Retinal pigment epithelial cell (primary cell): ENCODE measurements at regions not wholly inside any gene's neighbourhood (a gene's known extent, or its start where the extent isn't known, plus 50 kb on each side); places are given as distances from the start of the nearest gene placed in this dataset.

Source experiments
- DNase-seq: peaks from one replicate; pipeline ENCODE4 v3.0.0-alpha.2; 2010; ENCODE audit warnings: low read depth
- H3K4me3 ChIP-seq: 2 replicates; pipeline ENCODE4 v1.5.1; 2011; ENCODE audit warnings: mild to moderate bottlenecking, low read length, control low read depth, moderate library complexity
- TF ChIP-seq, protein P1 (sequence below): conservative IDR thresholded peaks from 2 replicates; pipeline ENCODE4 v1.5.1; 2011; ENCODE audit warnings: low read depth, low read length, control low read depth, inconsistent platforms

DNA sequence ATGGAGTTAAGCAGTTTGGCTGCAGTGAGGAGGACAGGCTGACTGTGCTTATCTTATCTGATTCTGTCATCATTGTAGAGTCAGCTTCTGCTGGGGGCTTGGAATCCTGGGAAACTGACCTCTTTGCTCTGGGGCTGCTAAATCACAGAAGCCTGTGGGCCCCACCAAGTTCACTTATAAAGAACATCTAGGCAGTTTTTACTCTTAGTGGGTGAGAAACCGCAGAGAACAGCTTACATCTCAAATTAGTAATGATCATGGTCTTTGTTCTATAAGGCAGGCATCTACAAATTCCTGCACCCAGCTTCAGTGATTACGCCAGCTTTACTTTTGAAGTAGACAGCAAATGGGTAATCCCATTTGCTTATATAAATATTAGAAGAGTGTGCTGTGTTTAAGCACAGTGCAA is 75.7 kb downstream of the ZC3H11B start:
- TF ChIP-seq, protein P1, sequence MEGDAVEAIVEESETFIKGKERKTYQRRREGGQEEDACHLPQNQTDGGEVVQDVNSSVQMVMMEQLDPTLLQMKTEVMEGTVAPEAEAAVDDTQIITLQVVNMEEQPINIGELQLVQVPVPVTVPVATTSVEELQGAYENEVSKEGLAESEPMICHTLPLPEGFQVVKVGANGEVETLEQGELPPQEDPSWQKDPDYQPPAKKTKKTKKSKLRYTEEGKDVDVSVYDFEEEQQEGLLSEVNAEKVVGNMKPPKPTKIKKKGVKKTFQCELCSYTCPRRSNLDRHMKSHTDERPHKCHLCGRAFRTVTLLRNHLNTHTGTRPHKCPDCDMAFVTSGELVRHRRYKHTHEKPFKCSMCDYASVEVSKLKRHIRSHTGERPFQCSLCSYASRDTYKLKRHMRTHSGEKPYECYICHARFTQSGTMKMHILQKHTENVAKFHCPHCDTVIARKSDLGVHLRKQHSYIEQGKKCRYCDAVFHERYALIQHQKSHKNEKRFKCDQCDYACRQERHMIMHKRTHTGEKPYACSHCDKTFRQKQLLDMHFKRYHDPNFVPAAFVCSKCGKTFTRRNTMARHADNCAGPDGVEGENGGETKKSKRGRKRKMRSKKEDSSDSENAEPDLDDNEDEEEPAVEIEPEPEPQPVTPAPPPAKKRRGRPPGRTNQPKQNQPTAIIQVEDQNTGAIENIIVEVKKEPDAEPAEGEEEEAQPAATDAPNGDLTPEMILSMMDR: no peak
- peak; percentile 65 for DNase-seq
- H3K4me3 ChIP-seq: no peak overlapping the region

GRCh38 chr1:219536038-219536437 is 76.9 kb downstream of the ZC3H11B start:
- TF ChIP-seq, protein P1: no peak
- DNase-seq: no peak
- no peak overlapping the region for H3K4me3 ChIP-seq

GRCh38 chr1:219534991-219535390 is 77.9 kb downstream of the ZC3H11B start:
- H3K4me3 ChIP-seq: no peak overlapping the region
- no peak for DNase-seq
- TF ChIP-seq, protein P1: no peak

DNA sequence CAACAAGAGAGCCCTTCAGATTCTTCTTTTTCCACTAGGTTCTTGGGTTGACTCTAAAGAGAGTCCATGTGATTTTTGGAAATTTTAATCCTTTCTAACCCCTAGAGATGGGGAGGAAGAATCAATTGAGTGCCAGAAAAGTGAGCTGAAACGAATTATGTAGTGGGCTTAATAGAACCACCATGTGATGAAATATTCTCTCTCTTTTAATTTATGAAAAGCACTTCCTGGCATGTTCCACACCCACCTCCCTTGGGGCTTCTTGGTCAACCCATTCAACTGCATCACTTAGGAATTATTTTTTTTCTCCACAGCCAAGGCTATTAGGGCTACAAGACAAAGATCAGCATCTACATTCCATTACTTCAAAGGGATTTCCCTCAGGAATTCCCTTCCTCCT is 79.6 kb downstream of the ZC3H11B start:
- no peak for DNase-seq
- H3K4me3 ChIP-seq: no peak overlapping the region
- TF ChIP-seq, protein P1: no peak

DNA sequence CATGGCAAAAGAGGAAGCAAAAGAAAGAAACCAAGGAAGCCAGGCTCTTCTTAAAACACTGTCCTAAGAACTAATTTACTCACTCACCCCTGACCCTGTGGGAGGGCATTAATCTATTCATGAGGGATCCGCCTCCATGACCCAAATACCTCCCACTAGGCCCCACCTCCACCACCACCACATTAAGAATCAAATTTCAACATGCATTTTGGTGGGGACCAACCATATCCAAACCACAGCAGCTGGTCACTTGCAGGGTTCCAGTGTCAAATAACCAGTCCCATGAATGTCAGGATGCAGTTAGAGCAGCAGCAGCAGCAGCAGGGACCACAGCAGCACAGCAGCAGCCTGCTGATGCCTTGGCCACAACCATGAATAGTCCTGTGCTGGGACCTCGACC is 83.8 kb downstream of the ZC3H11B start:
- TF ChIP-seq, protein P1: no peak
- no peak for DNase-seq
- H3K4me3 ChIP-seq: no peak overlapping the region

DNA sequence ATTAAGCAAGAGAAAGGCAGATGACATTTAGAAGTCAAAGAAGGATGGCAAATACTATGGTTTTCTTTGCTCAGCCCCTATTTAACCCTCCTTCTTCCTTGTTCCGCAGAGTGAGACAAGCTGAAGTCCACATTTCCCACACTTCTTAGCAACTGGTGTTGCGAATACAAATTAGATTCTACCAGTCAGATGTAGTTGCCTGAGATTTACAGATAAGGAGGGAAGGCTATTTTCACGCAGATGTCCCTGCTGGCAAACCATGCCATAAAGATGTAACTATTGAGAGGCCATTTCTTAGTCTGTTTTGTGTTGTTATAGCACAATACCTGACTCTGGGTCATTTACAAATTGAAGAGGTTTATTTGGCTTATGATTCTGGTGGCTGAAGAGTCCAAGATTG is 84.3 kb downstream of the ZC3H11B start:
- no peak overlapping the region for H3K4me3 ChIP-seq
- TF ChIP-seq, protein P1: no peak
- DNase-seq: no peak

DNA sequence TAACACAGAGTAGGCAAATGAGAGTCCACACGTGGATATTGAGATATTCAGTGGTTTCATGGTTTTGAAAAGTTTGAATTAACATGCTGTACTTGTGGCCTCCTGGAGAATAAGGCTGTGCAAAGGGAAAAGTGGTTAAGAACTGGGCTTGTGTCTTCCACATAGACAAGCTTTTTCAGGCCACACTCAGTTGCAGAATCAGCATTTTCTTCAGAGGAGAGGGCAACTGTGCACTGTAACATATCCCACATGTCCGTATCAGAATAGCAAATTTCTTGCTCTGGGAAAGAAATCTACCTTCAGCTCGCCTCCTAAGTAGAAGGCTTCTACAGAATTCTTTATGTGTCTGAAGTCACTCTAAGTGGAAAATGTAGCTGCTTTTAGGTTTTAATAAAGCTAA is 84.9 kb downstream of the ZC3H11B start:
- H3K4me3 ChIP-seq: no peak overlapping the region
- DNase-seq: no peak
- TF ChIP-seq, protein P1: no peak
